HCT116 (cell line): ENCODE measurements at regions not wholly inside any gene's neighbourhood (a gene's known extent, or its start where the extent isn't known, plus 50 kb on each side); places are given as distances from the start of the nearest gene placed in this dataset.

Source experiments
- CEBPB ChIP-seq: IDR thresholded peaks from 2 replicates; pipeline ENCODE4 v1.6.1; 2012; ENCODE audit warnings: low read depth
- CTCF ChIP-seq, 3 experiments: fragments of 200-600 bp in 1 of 3; sonication (generic) in 1 of 3; IDR thresholded peaks in 2 of 3; conservative IDR thresholded peaks in 1 of 3; 2 replicates each; pipeline ENCODE4 v1.5.1; 2012 to 2017; ENCODE audit warnings: low read depth in 2 of 3, low read length in 2 of 3, antibody characterized with exemption in 1 of 3, borderline replicate concordance in 1 of 3, control low read depth in 1 of 3, mild to moderate bottlenecking in 1 of 3, mixed read lengths in 1 of 3, mixed run types in 1 of 3, moderate library complexity in 1 of 3; ENCODE audit not compliant: insufficient read depth in 1 of 3
- ELF1 ChIP-seq: IDR thresholded peaks from 2 replicates; pipeline ENCODE4 v1.6.1; 2012; ENCODE audit warnings: low read depth, borderline replicate concordance
- EZH2 ChIP-seq: fragments of 200-600 bp; sonication (generic); IDR thresholded peaks from 2 replicates; pipeline ENCODE4 v1.6.1; 2017; ENCODE audit warnings: antibody characterized with exemption, mixed run types
- JUND ChIP-seq: IDR thresholded peaks from 2 replicates; pipeline ENCODE4 v1.6.1; 2012
- MAX ChIP-seq: IDR thresholded peaks from 2 replicates; pipeline ENCODE4 v1.6.1; 2012
- POLR2A ChIP-seq: IDR thresholded peaks from 2 replicates; pipeline ENCODE4 v1.7.0; 2011; ENCODE audit warnings: borderline replicate concordance; ENCODE audit not compliant: insufficient read depth, insufficient read length; ENCODE audit errors: extremely low read depth
- POLR2AphosphoS5 ChIP-seq: IDR thresholded peaks from 2 replicates; pipeline ENCODE4 v1.6.1; 2011; ENCODE audit warnings: mild to moderate bottlenecking, low read depth, low read length, moderate library complexity
- RAD21 ChIP-seq: IDR thresholded peaks from 2 replicates; pipeline ENCODE4 v1.6.1; 2012; ENCODE audit warnings: low read depth, mild to moderate bottlenecking
- SP1 ChIP-seq: IDR thresholded peaks from 2 replicates; pipeline ENCODE4 v1.6.1; 2012; ENCODE audit warnings: low read depth
- TCF7L2 ChIP-seq: IDR thresholded peaks from 2 replicates; pipeline ENCODE4 v1.7.0; 2011; ENCODE audit warnings: borderline replicate concordance, inconsistent platforms; ENCODE audit not compliant: insufficient read depth, insufficient read length; ENCODE audit errors: extremely low read depth
- ZBTB33 ChIP-seq: IDR thresholded peaks from 2 replicates; pipeline ENCODE4 v1.6.1; 2011; ENCODE audit warnings: mild to moderate bottlenecking, low read length, moderate library complexity; ENCODE audit not compliant: insufficient replicate concordance; ENCODE audit errors: extremely low read depth

GRCh38 chr14:53541411-53541810, 388.3 kb upstream of the DDHD1 start:
- TF ChIP-seq SP1: no peak
- TF ChIP-seq TCF7L2: no peak
- TF ChIP-seq CTCF (IDR thresholded peaks at IDR 0.05 in 2 of 3, conservative IDR thresholded peaks at IDR 0.05 in 1 of 3; ENCODE audit: borderline replicate concordance in 1 of 3, insufficient read depth in 1 of 3, low read depth in 2 of 3, low read length in 2 of 3): no peak
- no peak for TF ChIP-seq ZBTB33
- TF ChIP-seq POLR2AphosphoS5: no peak
- TF ChIP-seq JUND: no peak
- no peak for TF ChIP-seq CEBPB
- no peak for TF ChIP-seq POLR2A
- TF ChIP-seq EZH2: no peak
- TF ChIP-seq MAX: no peak
- TF ChIP-seq RAD21: no peak
- TF ChIP-seq ELF1: no peak
